ENCODE measurements at regions not wholly inside any gene's neighbourhood (a gene's known extent, or its start where the extent isn't known, plus 50 kb on each side); places are given as distances from the start of the nearest gene placed in this dataset.

- Histone ChIP-seq H3K4me3 (no peak overlapping the region), H2AFZ (no peak overlapping the region), H3K4me1 (ENCODE audit: insufficient read depth) (no peaks in the 10 kb centered on the region), H4K20me1 (ENCODE audit: insufficient read depth, poor library complexity, severe bottlenecking) (no peaks in the 10 kb centered on the region), H3K9me3 (ENCODE audit: low read depth) (no peaks in the 10 kb centered on the region), H3K79me2 (no peaks in the 10 kb centered on the region), H3K27ac (no peak overlapping the region), H3K9me2 (replicated peaks; ENCODE audit: insufficient read depth) (no peaks in the 10 kb centered on the region), H3K36me3 (replicated peaks; ENCODE audit: insufficient read depth, low read depth) (no peaks in the 10 kb centered on the region), H3K4me2 (no peak overlapping the region), H3K27me3 (no peaks in the 10 kb centered on the region)
- no peak for DNase-seq (ENCODE audit: low spot score)
- TF ChIP-seq EZH2phosphoT487 (IDR thresholded peaks at IDR 0.05; ENCODE audit: low read depth, severe bottlenecking, unreplicated experiment) (no peak), CTCF (IDR thresholded peaks at IDR 0.05; ENCODE audit: poor library complexity) (no peak), EZH2 (IDR thresholded peaks at IDR 0.05; ENCODE audit: borderline replicate concordance) (no peak)
- WGBS (ENCODE audit: low lambda C conversion rate, missing lambda C conversion rate): 91% methylated on average over 7 of the region's 7 CpGs
These were observed 964.0 kb downstream of the GATA3 start for GRCh38 chr10:9018195-9019173.

- H3K9me2 ChIP-seq (replicated peaks; ENCODE audit: insufficient read depth): no peaks in the 10 kb centered on the region
- no peak overlapping the region for H3K27ac ChIP-seq
- 58% methylated on average over 3 of the region's 3 CpGs for WGBS (ENCODE audit: low lambda C conversion rate, missing lambda C conversion rate)
- no peak for TF ChIP-seq CTCF (IDR thresholded peaks at IDR 0.05; ENCODE audit: poor library complexity)
- H3K36me3 ChIP-seq (replicated peaks; ENCODE audit: insufficient read depth, low read depth): no peaks in the 10 kb centered on the region
- no peaks in the 10 kb centered on the region for H3K27me3 ChIP-seq
- no peak overlapping the region for H3K4me3 ChIP-seq
- H3K79me2 ChIP-seq: no peaks in the 10 kb centered on the region
- no peaks in the 10 kb centered on the region for H3K9me3 ChIP-seq (ENCODE audit: low read depth)
- H3K4me2 ChIP-seq: no peak overlapping the region
- H4K20me1 ChIP-seq (ENCODE audit: insufficient read depth, poor library complexity, severe bottlenecking): no peaks in the 10 kb centered on the region
- no peak for DNase-seq (ENCODE audit: low spot score)
- no peak overlapping the region for H2AFZ ChIP-seq
- no peaks in the 10 kb centered on the region for H3K4me1 ChIP-seq (ENCODE audit: insufficient read depth)
These were observed 968.7 kb downstream of the GATA3 start for GRCh38 chr10:9023206-9023605.

DNA sequence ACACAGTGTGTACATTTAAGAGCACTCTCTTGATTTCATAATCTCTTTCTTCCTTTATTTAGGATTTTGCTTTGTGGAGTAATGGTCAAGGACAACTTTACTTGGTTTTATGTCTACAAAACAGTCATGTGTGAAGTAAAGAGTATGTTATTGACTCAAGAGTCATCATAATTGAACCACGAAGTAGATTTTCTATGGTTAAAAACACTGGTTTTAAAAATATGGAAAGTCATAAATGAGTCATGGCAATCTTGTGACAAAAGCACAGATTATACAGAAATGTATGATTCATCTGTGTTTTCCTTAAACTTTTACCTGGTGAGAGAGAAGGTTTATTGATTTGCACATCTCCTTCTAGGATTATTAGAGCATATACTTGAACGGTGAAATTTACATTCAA, 969.7 kb downstream of the GATA3 start:
- Histone ChIP-seq H3K27me3 (no peaks in the 10 kb centered on the region), H3K9me2 (replicated peaks; ENCODE audit: insufficient read depth) (no peaks in the 10 kb centered on the region), H3K27ac (no peak overlapping the region), H3K4me2 (no peak overlapping the region), H3K4me1 (ENCODE audit: insufficient read depth) (no peaks in the 10 kb centered on the region), H3K36me3 (replicated peaks; ENCODE audit: insufficient read depth, low read depth) (no peaks in the 10 kb centered on the region), H3K9me3 (ENCODE audit: low read depth) (no peaks in the 10 kb centered on the region), H4K20me1 (ENCODE audit: insufficient read depth, poor library complexity, severe bottlenecking) (no peaks in the 10 kb centered on the region), H3K79me2 (no peaks in the 10 kb centered on the region), H3K4me3 (no peak overlapping the region), H2AFZ (no peak overlapping the region)
- TF ChIP-seq EZH2phosphoT487 (IDR thresholded peaks at IDR 0.05; ENCODE audit: low read depth, severe bottlenecking, unreplicated experiment) (no peak), CTCF (IDR thresholded peaks at IDR 0.05; ENCODE audit: poor library complexity) (no peak), EZH2 (IDR thresholded peaks at IDR 0.05; ENCODE audit: borderline replicate concordance) (no peak)
- DNase-seq (ENCODE audit: low spot score): no peak
- 61% methylated on average over 2 of the region's 2 CpGs for WGBS (ENCODE audit: low lambda C conversion rate, missing lambda C conversion rate)
